DLD1 (cell line): ENCODE measurements at regions not wholly inside any gene's neighbourhood (a gene's known extent, or its start where the extent isn't known, plus 50 kb on each side); places are given as distances from the start of the nearest gene placed in this dataset.
"Not testable (repeated sequence)": the region's sequence is repeated elsewhere in the genome, so short reads cannot be mapped to it uniquely, and the experiment has no call there.

Experiments used
- in situ Hi-C: cut with HindIII; loops from 2 replicates; pipeline ENCODE4 v1.10.0; 2017; ENCODE audit warnings: low sequenced_read_pairs

- in situ Hi-C loops: not testable (repeated sequence)
Observed at GRCh38 chr1:65577982-65578381, 157.5 kb downstream of the LEPR start.

GRCh38 chr1:65581119-65581518 is 160.7 kb downstream of the LEPR start:
- in situ Hi-C loops: no loop called here

DNA sequence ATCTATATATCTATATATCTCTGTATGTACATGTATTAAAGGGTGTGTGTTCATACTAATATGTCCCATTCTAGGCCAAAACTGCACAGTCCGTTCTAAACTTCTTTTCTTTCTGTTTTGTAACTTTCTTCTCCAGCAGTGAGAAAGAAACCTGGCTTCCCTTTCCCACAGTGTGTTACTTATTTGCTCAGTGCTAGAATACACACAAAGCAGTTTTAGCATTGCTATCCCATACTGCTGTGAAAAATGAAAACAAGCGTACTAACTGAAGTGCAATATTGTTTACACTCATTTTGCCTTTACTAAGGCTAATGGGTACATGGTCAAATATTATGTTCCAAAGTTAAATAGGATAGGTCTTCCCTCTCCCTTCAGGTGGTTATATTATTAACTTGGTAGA is 163.9 kb downstream of the LEPR start:
- in situ Hi-C loops: no loop called here

GRCh38 chr1:65590279-65590678 is 169.8 kb downstream of the LEPR start:
- in situ Hi-C loops: no loop called here

- in situ Hi-C loops: no loop called here
Observed at GRCh38 chr1:65593516-65593915, 173.0 kb downstream of the LEPR start.

- in situ Hi-C loops: no loop called here
Observed at GRCh38 chr1:65595724-65596123, 175.3 kb downstream of the LEPR start.

- in situ Hi-C loops: no loop called here
Observed at GRCh38 chr1:65596768-65597167, 176.3 kb downstream of the LEPR start.

DNA sequence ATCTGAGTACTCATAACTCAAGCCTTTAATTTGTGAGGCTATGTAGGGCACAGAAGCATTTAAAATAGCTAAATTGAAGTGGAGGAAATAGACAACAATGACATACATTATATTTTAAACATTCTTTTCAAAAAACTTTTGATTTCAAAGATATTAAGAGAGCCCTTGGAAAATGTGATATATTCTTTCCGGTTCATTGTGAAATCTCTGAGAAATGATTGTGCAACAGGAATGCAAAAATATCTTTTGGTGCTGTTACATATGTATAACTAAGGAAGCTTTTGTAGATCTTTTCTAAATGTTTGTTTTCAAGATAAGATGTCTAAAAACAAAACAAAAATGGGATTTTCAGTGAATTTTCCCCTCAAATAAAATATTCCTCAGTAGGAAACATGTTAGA is 185.2 kb downstream of the LEPR start:
- in situ Hi-C loops: no loop called here

DNA sequence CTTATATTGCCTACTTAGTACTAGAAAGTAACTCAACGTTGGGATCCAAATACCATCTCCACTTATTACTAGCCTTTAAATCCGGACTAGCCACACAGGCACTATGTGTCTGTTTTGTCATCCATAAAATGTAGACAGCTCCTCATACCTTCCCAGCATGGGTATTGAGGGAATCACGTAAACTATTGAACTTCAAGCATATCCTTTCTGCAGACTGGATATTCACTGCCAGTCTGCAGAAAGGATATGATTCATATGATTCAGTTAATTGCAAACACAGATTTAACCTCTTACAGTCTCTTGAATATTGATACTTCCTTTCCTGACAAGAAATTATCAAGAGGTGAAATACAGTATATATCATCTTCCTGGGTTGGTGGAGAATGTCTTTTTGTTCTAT is 186.0 kb downstream of the LEPR start:
- in situ Hi-C loops: no loop called here

DNA sequence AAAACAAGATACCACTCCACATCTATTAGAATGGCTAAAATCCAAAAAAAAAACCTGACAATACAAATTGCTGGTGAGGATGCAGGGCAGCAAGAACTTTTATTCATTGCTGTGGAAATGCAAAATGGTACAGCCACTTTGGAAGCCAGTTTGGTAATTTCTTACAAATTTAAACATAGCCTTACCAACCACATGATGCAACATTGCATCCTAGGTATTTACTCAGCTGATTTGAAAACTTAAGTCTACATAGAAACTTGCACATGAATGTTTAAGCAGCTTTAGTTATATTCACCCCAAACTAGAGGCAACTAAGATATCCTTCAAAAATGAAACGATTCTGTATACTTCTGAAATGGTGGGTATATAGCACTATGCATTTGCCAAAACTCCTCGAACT is 178.8 kb upstream of the PDE4B start:
- in situ Hi-C loops: no loop called here

GRCh38 chr1:65615859-65616258 is 176.8 kb upstream of the PDE4B start:
- in situ Hi-C loops: no loop called here

DNA sequence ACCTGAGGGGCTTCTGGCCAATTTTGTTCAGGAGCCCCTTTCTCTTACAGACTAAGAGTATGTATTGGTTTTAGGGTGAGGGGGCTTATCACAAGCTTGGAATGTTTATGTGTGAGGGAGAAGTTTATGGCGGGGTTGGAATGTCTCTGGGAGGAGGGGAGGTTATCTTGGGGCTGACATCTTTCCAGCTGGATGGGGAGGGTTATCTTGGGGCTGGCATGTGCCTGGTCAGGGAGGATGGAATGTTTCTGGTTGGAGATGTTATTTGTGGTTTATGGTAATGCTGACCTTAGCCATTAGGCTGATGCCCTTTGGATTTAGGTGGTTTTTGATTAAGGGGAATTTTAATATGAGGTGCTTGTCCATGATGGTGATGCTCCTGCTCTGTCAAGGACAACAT is 171.0 kb upstream of the PDE4B start:
- in situ Hi-C loops: not testable (repeated sequence)

DNA sequence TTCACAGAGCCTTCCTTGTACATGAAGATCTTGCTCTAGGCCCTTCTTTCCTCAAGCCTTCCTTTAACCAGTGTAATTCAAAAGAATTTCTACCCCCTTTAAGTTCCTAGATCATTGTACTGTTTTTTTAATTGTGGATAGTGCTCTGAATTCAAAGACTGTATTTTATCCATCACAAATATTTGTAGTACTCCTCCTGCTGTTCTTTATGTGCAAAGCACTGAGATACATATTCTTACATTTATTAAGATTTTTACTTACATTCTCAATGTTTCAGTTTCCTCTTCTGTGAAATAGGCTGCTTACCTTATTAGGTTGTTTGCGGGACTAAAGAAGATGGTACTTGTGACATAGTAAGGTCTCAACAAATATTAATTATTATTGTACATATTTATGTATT is 168.8 kb upstream of the PDE4B start:
- in situ Hi-C loops: no loop called here

- in situ Hi-C loops: no loop called here
Observed at GRCh38 chr1:65625528-65625927, 167.2 kb upstream of the PDE4B start.

GRCh38 chr1:65626003-65626402 is 166.7 kb upstream of the PDE4B start:
- in situ Hi-C loops: no loop called here

- in situ Hi-C loops: no loop called here
Observed at GRCh38 chr1:65629788-65630187, 162.9 kb upstream of the PDE4B start.

GRCh38 chr1:65630855-65631254 is 161.8 kb upstream of the PDE4B start:
- in situ Hi-C loops: no loop called here

DNA sequence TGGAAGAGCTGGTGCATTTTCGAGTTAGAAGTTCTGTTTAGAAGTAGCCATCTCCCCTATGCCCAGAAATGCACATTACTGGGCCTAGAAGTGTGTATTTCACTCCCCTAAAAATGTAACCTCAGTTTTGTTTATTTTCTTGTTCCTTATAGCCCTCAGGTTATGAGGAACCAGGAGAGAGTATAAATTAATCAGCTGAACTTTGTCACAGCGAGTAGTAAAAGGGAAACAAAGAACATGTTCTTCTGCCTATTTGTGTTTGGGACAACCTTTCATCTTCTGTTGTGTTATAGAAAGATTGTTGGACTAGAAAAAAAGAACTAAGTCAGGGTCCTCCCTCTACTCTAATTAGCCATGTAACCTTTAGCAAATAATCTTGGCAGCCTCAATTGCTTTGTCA is 160.5 kb upstream of the PDE4B start:
- in situ Hi-C loops: no loop called here

DNA sequence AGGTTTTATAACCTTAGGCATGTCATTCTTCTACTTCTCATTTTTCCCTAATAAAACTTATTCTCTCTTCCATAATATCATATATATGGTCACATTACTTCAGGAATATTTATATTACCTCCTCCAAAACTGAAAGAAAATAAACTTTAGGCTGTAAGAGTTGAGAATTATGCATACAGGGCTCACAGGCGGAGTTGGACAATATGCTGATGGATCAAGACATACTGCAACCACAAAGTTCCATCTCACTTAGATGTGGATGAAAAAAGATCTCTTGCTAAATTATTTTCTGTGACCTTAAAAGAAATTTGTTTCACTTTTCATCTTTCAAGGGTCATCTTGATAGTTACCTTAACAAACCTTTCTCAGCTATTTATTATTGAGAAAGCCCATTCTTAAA is 152.6 kb upstream of the PDE4B start:
- in situ Hi-C loops: no loop called here

- in situ Hi-C loops: not testable (repeated sequence)
Observed at GRCh38 chr1:65649185-65649584, 143.5 kb upstream of the PDE4B start.

- in situ Hi-C loops: no loop called here
Observed at GRCh38 chr1:65650682-65651081, 142.0 kb upstream of the PDE4B start.

DNA sequence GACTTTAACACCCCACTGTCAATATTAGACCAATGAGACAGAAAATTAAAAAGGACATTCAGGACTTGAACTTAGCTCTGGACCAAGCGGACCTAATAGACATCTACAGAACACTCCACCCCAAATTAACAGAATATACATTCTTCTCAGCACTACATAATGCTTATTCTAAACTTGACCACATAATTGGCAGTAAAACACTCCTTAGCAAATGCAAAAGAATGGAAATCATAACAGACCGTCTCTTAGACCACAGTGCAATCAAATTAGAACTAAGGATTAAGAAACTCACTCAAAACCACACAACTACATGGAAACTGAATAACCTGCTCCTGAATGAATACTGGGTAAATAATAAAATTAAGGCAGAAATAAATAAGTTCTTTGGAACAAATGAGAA is 138.2 kb upstream of the PDE4B start:
- in situ Hi-C loops: not testable (repeated sequence)

- in situ Hi-C loops: not testable (repeated sequence)
Observed at GRCh38 chr1:65657609-65658008, 135.1 kb upstream of the PDE4B start.

DNA sequence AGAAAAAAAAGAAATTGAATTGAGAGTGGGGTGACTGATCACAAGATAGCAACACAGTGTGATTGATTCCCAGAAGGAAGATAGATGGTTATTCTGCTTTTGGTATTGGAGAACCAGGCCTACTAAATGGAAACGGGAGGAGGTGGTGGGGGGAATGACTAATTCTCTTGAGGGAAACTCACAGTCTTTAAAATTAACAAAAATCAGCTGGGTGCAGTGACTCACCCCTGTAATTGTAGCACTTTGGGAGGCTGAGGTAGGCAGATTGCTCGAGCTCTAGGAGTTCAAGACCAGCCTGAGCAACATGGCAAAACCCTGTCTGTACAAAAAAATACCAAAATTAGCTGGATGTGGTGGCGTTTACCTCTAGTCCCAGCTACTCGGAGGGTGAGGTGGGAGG is 134.6 kb upstream of the PDE4B start:
- in situ Hi-C loops: no loop called here
